ENCODE measurements at regions not wholly inside any gene's neighbourhood (a gene's known extent, or its start where the extent isn't known, plus 50 kb on each side); places are given as distances from the start of the nearest gene placed in this dataset.

GRCh38 chr13:83168590-83168989, 713.7 kb downstream of the SLITRK1 start:
- Histone ChIP-seq H2AFZ (ENCODE audit: low read length) (no peak overlapping the region), H3K4me3 (ENCODE audit: low read depth, low read length, poor library complexity, severe bottlenecking) (no peak overlapping the region), H3K9me2 (ENCODE audit: insufficient read depth, low read length) (no peaks in the 10 kb centered on the region), H3K9me3 (ENCODE audit: low read length) (peaks cover 4% of the 10 kb centered on the region; the same call in 1 of the 2 replicates), H3K4me1 (ENCODE audit: insufficient read depth, low read length, poor library complexity, severe bottlenecking) (no peaks in the 10 kb centered on the region), H3K27ac (ENCODE audit: low read depth, low read length, poor library complexity, severe bottlenecking) (no peak overlapping the region), H4K20me1 (ENCODE audit: insufficient read depth, low read length) (no peaks in the 10 kb centered on the region), H3K79me2 (ENCODE audit: insufficient read depth, low read depth, low read length) (no peaks in the 10 kb centered on the region), H3K36me3 (ENCODE audit: insufficient read depth, low read length) (no peaks in the 10 kb centered on the region), H3K4me2 (ENCODE audit: low read length) (no peak overlapping the region)
- intact Hi-C loops (cut with micrococcal nuclease; ENCODE audit: unreplicated experiment): no loop called here
- ChIA-PET CTCF (ENCODE audit: unreplicated experiment) (no interaction called here), POLR2A (no interaction called here)
- DNase-seq (ENCODE audit: low spot score): no peak
- TF ChIP-seq CTCF (conservative IDR thresholded peaks at IDR 0.05; ENCODE audit: low read length): no peak
- no peak for TF ChIP-seq EZH2phosphoT487 (IDR thresholded peaks at IDR 0.05; ENCODE audit: borderline replicate concordance, low read depth, low read length)
- no TSS peak for BruUV-seq (replicated peaks)

DNA sequence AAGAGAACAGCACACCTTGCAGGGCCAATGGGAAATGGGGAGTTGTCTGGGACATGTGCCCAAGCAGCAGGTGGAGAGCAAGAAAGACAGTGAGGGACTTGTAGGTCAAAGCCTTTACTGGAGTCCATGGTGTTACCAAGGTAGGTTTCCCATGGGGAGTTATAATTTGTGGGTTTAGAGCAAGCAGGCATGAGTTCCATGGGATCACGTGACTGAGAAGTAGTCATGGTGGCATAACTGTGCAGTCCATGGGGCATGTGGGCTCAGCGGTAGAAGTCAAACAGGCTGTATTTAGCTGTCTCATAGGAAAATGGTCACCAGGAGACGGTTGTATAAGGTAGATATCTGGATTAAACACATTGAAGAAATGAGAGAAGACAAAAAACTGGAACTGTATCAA, 715.1 kb downstream of the SLITRK1 start:
- ChIA-PET POLR2A (no interaction called here), CTCF (ENCODE audit: unreplicated experiment) (no interaction called here)
- no peaks in the 10 kb centered on the region for H3K36me3 ChIP-seq (ENCODE audit: insufficient read depth, low read length)
- H3K27ac ChIP-seq (ENCODE audit: low read depth, low read length, poor library complexity, severe bottlenecking): no peak overlapping the region
- intact Hi-C loops (cut with micrococcal nuclease; ENCODE audit: unreplicated experiment): no loop called here
- no peaks in the 10 kb centered on the region for H3K4me1 ChIP-seq (ENCODE audit: insufficient read depth, low read length, poor library complexity, severe bottlenecking)
- no peak overlapping the region for H3K4me2 ChIP-seq (ENCODE audit: low read length)
- no peaks in the 10 kb centered on the region for H3K79me2 ChIP-seq (ENCODE audit: insufficient read depth, low read depth, low read length)
- no peak overlapping the region for H2AFZ ChIP-seq (ENCODE audit: low read length)
- BruUV-seq (replicated peaks): no TSS peak
- TF ChIP-seq CTCF (conservative IDR thresholded peaks at IDR 0.05; ENCODE audit: low read length) (no peak), EZH2phosphoT487 (IDR thresholded peaks at IDR 0.05; ENCODE audit: borderline replicate concordance, low read depth, low read length) (no peak)
- peaks cover 4% of the 10 kb centered on the region; the same call in 1 of the 2 replicates for H3K9me3 ChIP-seq (ENCODE audit: low read length)
- DNase-seq (ENCODE audit: low spot score): no peak
- H4K20me1 ChIP-seq (ENCODE audit: insufficient read depth, low read length): no peaks in the 10 kb centered on the region
- no peak overlapping the region for H3K4me3 ChIP-seq (ENCODE audit: low read depth, low read length, poor library complexity, severe bottlenecking)
- H3K9me2 ChIP-seq (ENCODE audit: insufficient read depth, low read length): no peaks in the 10 kb centered on the region

GRCh38 chr13:83166550-83166949, 715.7 kb downstream of the SLITRK1 start:
- Histone ChIP-seq H3K27ac (ENCODE audit: low read depth, low read length, poor library complexity, severe bottlenecking) (no peak overlapping the region), H4K20me1 (ENCODE audit: insufficient read depth, low read length) (no peaks in the 10 kb centered on the region), H3K9me2 (ENCODE audit: insufficient read depth, low read length) (no peaks in the 10 kb centered on the region), H2AFZ (ENCODE audit: low read length) (no peak overlapping the region), H3K9me3 (ENCODE audit: low read length) (peaks cover 4% of the 10 kb centered on the region; the same call in 1 of the 2 replicates), H3K79me2 (ENCODE audit: insufficient read depth, low read depth, low read length) (no peaks in the 10 kb centered on the region), H3K4me3 (ENCODE audit: low read depth, low read length, poor library complexity, severe bottlenecking) (no peak overlapping the region), H3K4me2 (ENCODE audit: low read length) (no peak overlapping the region), H3K4me1 (ENCODE audit: insufficient read depth, low read length, poor library complexity, severe bottlenecking) (no peaks in the 10 kb centered on the region), H3K36me3 (ENCODE audit: insufficient read depth, low read length) (no peaks in the 10 kb centered on the region)
- POLR2A ChIA-PET: no interaction called here
- CTCF ChIA-PET (ENCODE audit: unreplicated experiment): no interaction called here
- no TSS peak for BruUV-seq (replicated peaks)
- TF ChIP-seq EZH2phosphoT487 (IDR thresholded peaks at IDR 0.05; ENCODE audit: borderline replicate concordance, low read depth, low read length): no peak
- no peak for TF ChIP-seq CTCF (conservative IDR thresholded peaks at IDR 0.05; ENCODE audit: low read length)
- intact Hi-C loops (cut with micrococcal nuclease; ENCODE audit: unreplicated experiment): no loop called here
- no peak for DNase-seq (ENCODE audit: low spot score)
